Spleen (tissue), 11 donors: ENCODE measurements at regions not wholly inside any gene's neighbourhood (a gene's known extent, or its start where the extent isn't known, plus 50 kb on each side); places are given as distances from the start of the nearest gene placed in this dataset.

ENCODE experiments used
- DNase-seq: peaks from one replicate; pipeline ENCODE4 v3.0.0-alpha.2; 2020
- H3K27ac ChIP-seq, 8 donors: fragments of 200-600 bp; sonication (generic) in 7 of 8; 1 replicate in 4 of 8; 2 replicates in 4 of 8; pipeline versions ENCODE4 v1.5.0 to v1.8.0; 2016 to 2021; ENCODE audit warnings: inconsistent platforms in 4 of 8, mild to moderate bottlenecking in 4 of 8, moderate library complexity in 1 of 8
- H3K27me3 ChIP-seq, 7 donors: fragments of 200-600 bp; sonication (generic) in 6 of 7; replicated peaks in 1 of 7; 1 replicate in 4 of 7; 2 replicates in 3 of 7; pipeline versions ENCODE4 v1.5.0 to v1.8.0; 2016 to 2021; ENCODE audit warnings: inconsistent platforms in 3 of 7, mild to moderate bottlenecking in 1 of 7
- H3K36me3 ChIP-seq, 6 donors: fragments of 200-600 bp; sonication (generic) in 5 of 6; 1 replicate in 4 of 6; 2 replicates in 2 of 6; pipeline versions ENCODE4 v1.5.0 to v1.8.0; 2016 to 2021; ENCODE audit warnings: inconsistent platforms in 2 of 6
- H3K4me1 ChIP-seq, 6 donors: fragments of 200-600 bp; sonication (generic) in 5 of 6; 1 replicate in 3 of 6; 2 replicates in 3 of 6; pipeline versions ENCODE4 v1.5.0 to v1.8.0; 2016 to 2021; ENCODE audit warnings: inconsistent platforms in 3 of 6
- H3K4me3 ChIP-seq, 8 donors: fragments of 200-600 bp; sonication (generic) in 7 of 8; 1 replicate in 4 of 8; 2 replicates in 4 of 8; pipeline versions ENCODE4 v1.5.0 to v1.8.0; 2016 to 2021; ENCODE audit warnings: inconsistent platforms in 4 of 8, mild to moderate bottlenecking in 4 of 8, moderate library complexity in 2 of 8
- H3K9me3 ChIP-seq, 8 donors: fragments of 200-600 bp; sonication (generic) in 7 of 8; 1 replicate in 4 of 8; 2 replicates in 4 of 8; pipeline versions ENCODE4 v1.5.0 to v1.8.0; 2016 to 2021; ENCODE audit warnings: inconsistent platforms in 4 of 8
- CTCF ChIP-seq, 11 experiments: fragments of 200-600 bp in 7 of 11; fragments of 450-650 bp in 4 of 11; sonication (generic) in 4 of 11; IDR thresholded peaks in 8 of 11; conservative IDR thresholded peaks in 3 of 11; 1 replicate in 7 of 11; 2 replicates in 4 of 11; pipeline versions ENCODE4 v1.4.0 to v1.8.0; 2016 to 2021; ENCODE audit warnings: antibody characterized with exemption in 11 of 11, inconsistent platforms in 4 of 11, mild to moderate bottlenecking in 1 of 11
- POLR2A ChIP-seq, 3 donors: fragments of 450-650 bp; IDR thresholded peaks; one replicate each; pipeline ENCODE4 v1.5.1; 2017; ENCODE audit warnings: antibody characterized with exemption in 3 of 3, mild to moderate bottlenecking in 1 of 3
- POLR2AphosphoS5 ChIP-seq, 3 donors: sonication (generic); formaldehyde crosslinking; IDR thresholded peaks; one replicate each; pipeline ENCODE4 v1.5.1; 2017; ENCODE audit warnings: antibody characterized with exemption in 3 of 3
- WGBS, 5 donors: extraction: QIAGEN DNeasy Blood & Tissue Kit in 3 of 5; methylation state at CpG; one replicate each; pipeline versions ENCODE4 v1.1.5 to v1.1.7; 2013 to 2018; 5-methylcytosine and 5-hydroxymethylcytosine counted together
- intact Hi-C: fragments of 100-400 bp; cut with DNase I; formaldehyde crosslinking; loops from one replicate; pipeline ENCODE4 v1.15.0; 2023; ENCODE audit warnings: low total_unique reads
- donor health status: healthy with polysubstance abuse.
- donor health status: DM: no; HTN: no; CAD: no; lungs with moderate emphysema.
- donor health status: DM: no; HTN: no; CAD: no.
- donor health status: Bipolar disorder and iron deficiency.
- donor health status: healthy.
- donor health status: DM: no; HTN: no; CAD: no.
- donor health status: DM: yes; HTN: yes; CAD: no.

GRCh38 chr11:131135611-131136010 is 219.3 kb upstream of the SNX19 start:
- no peak for DNase-seq
- intact Hi-C loops, result no loop called here

GRCh38 chr11:131136486-131136885 is 220.2 kb upstream of the SNX19 start:
- H3K27ac ChIP-seq, result no peak overlapping the region
- no peak for DNase-seq
- H3K9me3 ChIP-seq, result peaks cover 0 to under 1% (median 0%) of the 10 kb centered on the region in 8 donors
- TF ChIP-seq POLR2A (IDR thresholded peaks at IDR 0.05) (no peak), CTCF (IDR thresholded peaks at IDR 0.05 in 8 of 11, conservative IDR thresholded peaks at IDR 0.05 in 3 of 11) (no peak), POLR2AphosphoS5 (IDR thresholded peaks at IDR 0.05) (no peak)
- no peak overlapping the region for H3K4me3 ChIP-seq
- no peaks in the 10 kb centered on the region for H3K36me3 ChIP-seq
- H3K4me1 ChIP-seq, result no peaks in the 10 kb centered on the region
- WGBS, 5 donors, result 0 to 63% (median 0%) methylated on average over 1 of the region's 1 CpG; no CpG with 5 or more reads in 2 of the 5 donors
- intact Hi-C loops, result no loop called here
- H3K27me3 ChIP-seq, result no peaks in the 10 kb centered on the region

More at GRCh38 chr11:131135611-131136010, 219.3 kb upstream of the SNX19 start:
- H3K27ac ChIP-seq, result no peak overlapping the region
- WGBS, 5 donors, result 46 to 71% (median 52%) methylated on average over 3 of the region's 3 CpGs
- H3K36me3 ChIP-seq, result no peaks in the 10 kb centered on the region
- H3K4me3 ChIP-seq, result no peak overlapping the region
- no peaks in the 10 kb centered on the region for H3K4me1 ChIP-seq
- no peaks in the 10 kb centered on the region for H3K27me3 ChIP-seq
- peaks cover 0 to 4% (median 0%) of the 10 kb centered on the region in 8 donors for H3K9me3 ChIP-seq
- TF ChIP-seq POLR2A (IDR thresholded peaks at IDR 0.05) (no peak), CTCF (IDR thresholded peaks at IDR 0.05 in 8 of 11, conservative IDR thresholded peaks at IDR 0.05 in 3 of 11) (no peak), POLR2AphosphoS5 (IDR thresholded peaks at IDR 0.05) (no peak)

GRCh38 chr11:131137046-131137445 is 220.8 kb upstream of the SNX19 start:
- no peak for DNase-seq
- WGBS, 5 donors, result 64 to 88% (median 75%) methylated on average over 2 of the region's 2 CpGs
- TF ChIP-seq CTCF (IDR thresholded peaks at IDR 0.05 in 8 of 11, conservative IDR thresholded peaks at IDR 0.05 in 3 of 11), result no peak
- no peak for TF ChIP-seq POLR2AphosphoS5 (IDR thresholded peaks at IDR 0.05)
- no peak for TF ChIP-seq POLR2A (IDR thresholded peaks at IDR 0.05)
- H3K36me3 ChIP-seq, result no peaks in the 10 kb centered on the region
- H3K27me3 ChIP-seq, result no peaks in the 10 kb centered on the region
- no peaks in the 10 kb centered on the region for H3K9me3 ChIP-seq
- no peaks in the 10 kb centered on the region for H3K4me1 ChIP-seq
- intact Hi-C loops, result no loop called here
- no peak overlapping the region for H3K4me3 ChIP-seq
- H3K27ac ChIP-seq, result no peak overlapping the region

GRCh38 chr11:131138731-131139130 is 222.5 kb upstream of the SNX19 start:
- no peak for TF ChIP-seq POLR2A (IDR thresholded peaks at IDR 0.05)
- no peak for TF ChIP-seq POLR2AphosphoS5 (IDR thresholded peaks at IDR 0.05)
- no peak for TF ChIP-seq CTCF (IDR thresholded peaks at IDR 0.05 in 8 of 11, conservative IDR thresholded peaks at IDR 0.05 in 3 of 11)
- no peaks in the 10 kb centered on the region for H3K36me3 ChIP-seq
- no peak for DNase-seq
- no peaks in the 10 kb centered on the region for H3K27me3 ChIP-seq
- intact Hi-C loops, result no loop called here
- no peaks in the 10 kb centered on the region for H3K4me1 ChIP-seq
- H3K4me3 ChIP-seq, result no peak overlapping the region
- WGBS, 5 donors, result 48 to 63% (median 57%) methylated on average over 4 of the region's 4 CpGs
- H3K9me3 ChIP-seq, result no peaks in the 10 kb centered on the region
- no peak overlapping the region for H3K27ac ChIP-seq
